Erythroblast (primary cell): ENCODE measurements at regions not wholly inside any gene's neighbourhood (a gene's known extent, or its start where the extent isn't known, plus 50 kb on each side); places are given as distances from the start of the nearest gene placed in this dataset.
"Not testable (repeated sequence)": the region's sequence is repeated elsewhere in the genome, so short reads cannot be mapped to it uniquely, and the experiment has no call there.

ENCODE experiments used
- DNase-seq, 2 experiments: peaks; one replicate each; lab custom pipeline; 2025; lab: John Stamatoyannopoulos, UW
- GATA1 ChIP-seq: IDR thresholded peaks from 2 replicates; pipeline ENCODE4 v1.6.1; 2011; ENCODE audit warnings: low read depth, mild to moderate bottlenecking, control low read depth, low read length, moderate library complexity
- POLR2A ChIP-seq: IDR thresholded peaks from 2 replicates; pipeline ENCODE4 v1.6.1; 2011; ENCODE audit warnings: mild to moderate bottlenecking, low read length

DNA sequence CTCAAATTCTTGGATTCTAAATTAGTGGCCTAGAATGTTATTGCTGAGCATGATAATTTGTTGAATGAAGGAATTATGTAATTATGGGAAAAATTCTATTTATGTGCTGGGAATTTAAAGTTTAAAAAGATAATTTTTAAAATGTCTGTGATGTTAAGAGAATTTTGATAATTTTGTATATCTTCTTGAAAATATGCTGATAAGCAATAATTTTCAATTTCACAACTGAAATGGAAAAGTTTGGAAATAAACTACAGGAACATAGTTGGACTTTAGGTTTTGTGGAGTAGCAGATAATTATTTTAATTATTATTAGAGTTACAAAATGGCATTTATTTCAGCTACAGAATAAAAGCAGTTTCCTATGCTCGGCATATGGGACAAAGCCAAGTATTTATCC, 268.5 kb upstream of the TPK1 start:
- no peak for DNase-seq
- TF ChIP-seq GATA1, result no peak
- no peak for TF ChIP-seq POLR2A

DNA sequence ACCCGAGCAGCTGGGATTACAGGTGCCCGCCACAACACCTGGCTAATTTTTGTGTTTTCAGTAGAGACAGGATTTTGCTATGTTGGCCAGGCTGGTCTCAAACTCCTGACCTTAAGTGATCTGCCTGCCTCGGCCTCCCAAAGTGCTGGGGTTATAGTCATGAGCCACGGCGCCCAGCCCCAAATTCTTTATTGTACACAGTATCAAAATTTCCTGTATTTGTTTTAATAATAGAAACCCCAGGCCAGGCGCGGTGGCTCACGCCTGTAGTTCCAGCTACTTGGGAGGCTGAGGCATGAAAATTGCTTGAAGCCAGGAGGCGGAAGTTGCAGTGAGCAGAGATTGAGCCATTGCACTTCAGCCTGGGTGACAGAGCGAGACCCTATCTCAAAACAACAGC, 266.3 kb upstream of the TPK1 start:
- not testable (repeated sequence) for DNase-seq

DNA sequence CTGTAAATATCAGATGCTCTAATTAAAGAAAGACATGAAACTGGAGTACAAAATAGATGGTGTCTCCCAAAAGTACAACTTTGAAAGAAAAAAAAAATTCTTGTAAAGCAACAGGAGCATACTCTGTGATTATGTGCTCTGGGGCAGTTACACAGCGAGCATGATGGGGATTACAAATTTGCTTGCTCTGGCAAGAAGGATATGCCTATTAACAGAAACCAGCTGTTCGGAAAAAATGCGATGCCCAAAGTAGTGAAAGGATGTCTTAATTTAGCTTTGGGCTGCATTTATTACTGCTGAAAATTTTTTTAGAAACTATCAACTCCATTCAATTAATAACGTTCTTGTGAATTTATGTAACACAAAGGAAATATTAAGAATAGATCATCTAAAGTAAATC, 256.9 kb upstream of the TPK1 start:
- DNase-seq, result no peak
- no peak for TF ChIP-seq POLR2A
- no peak for TF ChIP-seq GATA1

DNA sequence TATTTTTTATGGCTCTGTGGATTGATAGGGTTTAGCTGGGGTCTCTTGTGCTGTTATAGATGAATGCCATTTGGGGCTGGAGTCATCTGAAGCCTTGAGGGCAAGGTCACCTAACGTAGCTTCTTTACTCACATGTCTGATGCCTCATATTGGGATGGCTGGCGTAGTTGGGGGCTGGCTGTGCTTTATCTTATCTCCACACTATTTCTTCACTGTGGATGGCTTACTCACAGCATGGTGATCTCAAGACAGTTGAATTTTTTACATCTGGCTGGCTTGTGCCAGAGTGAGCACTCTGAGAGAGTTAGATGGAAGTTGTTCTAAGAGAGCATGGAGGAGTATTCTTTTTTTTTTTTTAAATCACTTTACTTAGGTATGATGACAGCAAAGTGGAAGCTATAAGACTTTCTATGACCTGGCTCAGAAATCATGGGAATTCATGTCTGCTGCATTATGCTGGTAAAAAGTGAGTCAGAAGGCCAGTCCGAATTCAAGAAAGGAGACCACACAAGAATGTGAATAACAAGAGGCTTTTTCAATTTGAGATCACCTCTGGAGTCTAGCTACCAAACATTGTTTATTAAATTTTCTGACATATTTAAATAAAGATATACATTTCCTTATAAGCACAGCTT, 252.4 kb upstream of the TPK1 start:
- DNase-seq, result no peak

DNA sequence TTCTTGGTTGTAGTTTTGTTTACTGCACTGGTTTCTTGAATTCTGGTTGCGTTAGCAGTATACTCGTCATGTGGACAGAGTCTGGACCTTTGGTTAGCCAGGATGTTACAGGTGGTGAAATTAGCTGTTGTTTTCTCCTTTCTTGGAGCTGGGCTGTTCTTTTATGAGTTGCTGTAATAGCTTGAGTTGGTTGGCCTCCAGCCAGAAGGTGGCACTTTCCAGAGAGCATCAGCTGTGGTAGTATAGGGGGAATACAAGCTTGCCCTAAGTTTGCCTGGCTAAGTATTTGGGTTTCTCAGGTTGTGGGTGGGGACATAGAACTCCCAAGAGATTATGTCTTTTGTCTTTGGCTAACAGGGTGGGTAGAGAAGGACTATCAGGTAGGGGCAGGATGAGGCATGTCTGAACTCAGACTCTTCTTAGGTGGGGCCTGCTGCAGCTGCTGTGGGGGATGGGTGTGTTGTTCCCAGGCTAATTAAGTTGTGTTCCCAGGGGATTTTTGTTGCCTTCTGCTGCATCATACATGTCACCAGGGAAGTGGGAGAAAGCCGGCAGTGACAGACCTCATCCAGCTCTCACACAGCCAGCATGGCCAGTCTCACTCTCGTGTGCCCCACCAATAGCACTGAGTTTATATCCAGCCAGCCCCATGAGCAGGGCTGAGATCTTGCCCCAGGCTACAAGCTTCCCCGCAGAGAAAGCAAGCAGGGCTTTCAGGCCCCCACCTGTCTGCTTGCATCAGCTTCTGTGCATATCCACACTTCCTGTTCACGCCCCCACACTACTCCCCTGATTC, 246.7 kb upstream of the TPK1 start:
- no peak for TF ChIP-seq GATA1
- no peak for TF ChIP-seq POLR2A
- no peak for DNase-seq

More for the DNA sequence above, 252.4 kb upstream of the TPK1 start:
- TF ChIP-seq GATA1 (no peak), POLR2A (no peak)

DNA sequence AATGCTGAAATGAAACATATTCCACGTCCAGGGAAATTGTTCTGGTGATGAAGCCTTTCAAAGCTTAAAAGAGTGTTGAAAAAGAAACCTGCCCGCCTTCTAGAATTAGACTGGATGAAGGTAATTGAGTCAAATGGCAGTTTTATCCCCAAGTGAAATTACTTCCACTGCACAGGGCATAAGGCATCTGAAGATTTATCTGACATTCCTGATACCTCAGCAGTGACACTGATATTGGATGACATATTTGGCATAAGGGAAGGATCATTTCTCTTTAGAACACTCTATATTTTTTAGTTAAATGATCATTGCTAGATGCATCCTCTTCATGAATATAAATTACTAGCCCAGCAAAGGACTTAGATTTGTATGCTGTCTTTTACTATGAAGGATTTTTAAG, 229.6 kb upstream of the TPK1 start:
- DNase-seq, result no peak
- TF ChIP-seq POLR2A, result no peak
- TF ChIP-seq GATA1, result no peak

DNA sequence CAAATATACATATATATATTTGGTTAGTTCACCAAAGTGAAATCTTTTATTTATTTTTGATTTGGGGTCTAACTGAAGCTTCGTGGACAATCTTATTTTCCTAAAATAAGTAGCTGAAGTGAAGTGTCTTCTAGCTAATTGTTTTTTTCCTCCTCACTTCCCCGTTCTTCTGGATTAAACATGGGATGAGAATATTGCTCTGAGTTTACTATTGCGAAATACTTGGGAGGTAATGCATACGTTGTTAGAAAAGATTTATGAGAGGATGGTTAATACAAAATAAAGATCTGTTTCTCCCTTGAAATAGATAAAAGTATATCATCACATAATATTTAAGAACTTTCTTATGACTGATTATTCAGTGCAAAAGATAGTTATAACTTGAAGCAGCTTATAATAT, 228.3 kb upstream of the TPK1 start:
- no peak for TF ChIP-seq GATA1
- no peak for TF ChIP-seq POLR2A
- no peak for DNase-seq

DNA sequence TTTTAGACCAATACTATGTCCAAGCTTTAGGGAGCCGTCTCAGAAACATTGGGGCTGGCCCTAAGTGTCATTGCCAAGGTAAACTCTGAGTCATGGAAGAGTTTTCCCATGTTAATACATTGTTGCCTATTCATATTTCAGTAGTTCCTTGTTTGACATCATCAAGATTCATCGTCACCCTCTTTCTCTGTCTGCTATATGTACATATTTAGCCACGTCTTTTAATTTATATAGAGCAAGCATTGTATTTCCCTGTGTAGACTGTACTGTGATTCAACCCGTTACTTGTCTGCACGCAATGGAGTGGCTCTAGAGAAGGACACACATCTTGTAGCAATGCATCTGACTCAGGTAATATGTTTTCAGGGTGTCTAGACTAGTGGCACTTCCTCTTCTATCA, 217.9 kb upstream of the TPK1 start:
- TF ChIP-seq POLR2A (no peak), GATA1 (no peak)
- no peak for DNase-seq

DNA sequence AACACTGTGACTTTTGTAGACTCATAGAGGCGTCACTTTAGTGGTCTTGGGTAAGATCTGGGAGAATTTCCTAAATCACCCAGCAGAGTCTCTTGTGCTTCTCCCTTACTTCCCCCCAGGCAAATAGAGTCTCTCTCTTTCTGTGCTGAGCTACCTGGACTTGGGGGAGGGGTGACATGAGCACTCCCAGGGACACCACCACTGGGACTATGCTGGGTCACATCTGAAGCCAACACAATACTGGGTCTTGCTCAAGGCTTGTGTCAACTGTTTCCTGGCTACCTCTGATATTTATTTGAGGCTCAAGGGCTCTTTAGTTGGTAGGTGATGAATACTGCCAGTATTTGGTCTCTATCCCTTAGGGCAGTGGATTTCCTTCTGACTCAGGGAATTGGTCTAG, 214.6 kb upstream of the TPK1 start:
- TF ChIP-seq GATA1 (no peak), POLR2A (no peak)
- DNase-seq, result no peak

DNA sequence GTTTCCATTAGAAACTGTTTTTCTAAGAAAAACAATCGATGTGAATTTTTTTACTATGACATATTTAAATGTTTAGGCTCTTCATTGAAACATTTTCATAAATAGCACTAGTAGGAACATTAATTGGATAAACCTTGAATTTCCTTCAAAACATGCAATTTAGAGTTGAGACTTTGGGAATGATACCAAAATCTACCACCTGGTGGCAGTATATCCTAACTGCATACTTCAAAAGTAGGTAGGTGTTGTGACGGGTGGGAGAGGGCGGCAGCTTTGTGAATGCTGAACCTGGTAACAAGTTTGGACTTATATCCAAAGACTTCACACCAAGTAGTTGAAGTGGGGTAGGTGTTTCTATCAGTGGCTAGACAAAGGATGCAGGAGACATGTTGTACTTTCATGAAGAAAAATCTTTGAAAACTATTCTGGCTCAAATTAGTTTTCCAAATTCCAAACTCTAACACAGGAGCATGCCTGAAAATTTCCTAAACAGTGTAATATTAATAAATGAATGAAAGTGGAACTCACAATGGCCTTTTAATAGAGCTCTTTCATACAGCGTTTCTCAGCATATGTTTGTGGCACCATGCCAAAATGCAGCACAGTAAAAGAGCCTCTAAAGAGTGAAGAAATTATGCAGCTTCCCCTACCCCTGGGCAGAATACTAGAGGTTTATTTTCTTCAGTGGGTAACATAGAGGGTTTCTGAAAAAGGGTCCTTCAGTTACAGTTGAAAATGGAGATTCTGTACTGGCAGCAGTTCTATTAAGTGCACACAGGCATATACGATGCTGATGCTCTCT, 201.0 kb upstream of the TPK1 start:
- TF ChIP-seq POLR2A, result no peak
- TF ChIP-seq GATA1, result no peak
- peak; percentile 39 to 68 for DNase-seq

DNA sequence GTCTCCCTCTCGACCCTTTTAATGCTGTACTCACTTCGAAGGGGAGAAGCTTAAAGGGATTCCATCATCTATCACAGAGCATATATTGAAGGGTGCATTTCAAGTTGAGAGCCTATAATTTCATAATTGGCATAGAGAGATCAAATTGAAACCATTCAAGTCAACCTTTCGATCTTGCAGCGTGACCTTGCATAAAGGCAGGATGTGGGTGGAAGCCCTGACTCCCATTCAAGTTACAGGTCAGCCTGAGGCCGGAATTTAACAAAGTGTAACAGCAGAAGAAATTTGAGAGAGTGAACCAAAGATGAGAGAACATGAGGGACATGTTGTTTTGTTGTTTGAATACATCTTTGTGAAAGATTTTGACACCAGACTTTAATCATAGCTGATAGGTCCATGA, 195.3 kb upstream of the TPK1 start:
- TF ChIP-seq POLR2A, result no peak
- no peak for TF ChIP-seq GATA1
- DNase-seq, result no peak

DNA sequence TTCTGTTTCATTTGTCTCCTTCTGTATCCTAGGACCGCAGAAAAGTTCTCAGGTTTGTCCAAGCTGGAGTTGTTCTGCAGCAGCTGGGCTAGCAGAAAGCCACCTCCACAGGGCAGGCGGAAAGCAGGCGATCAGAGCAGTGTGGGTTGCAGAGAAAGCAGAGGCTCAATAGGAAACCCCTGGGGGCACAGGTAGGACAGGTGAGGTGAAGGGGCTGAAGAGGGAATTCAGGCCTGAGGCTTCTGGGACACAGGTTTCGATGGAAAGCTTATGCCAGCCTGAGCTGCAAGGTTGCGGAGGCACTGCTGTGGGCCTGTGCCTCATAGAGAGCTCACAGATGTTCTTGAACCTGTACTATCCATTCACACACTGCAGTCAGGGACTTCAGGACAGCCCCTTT, 194.9 kb upstream of the TPK1 start:
- TF ChIP-seq POLR2A (no peak), GATA1 (no peak)
- no peak for DNase-seq

DNA sequence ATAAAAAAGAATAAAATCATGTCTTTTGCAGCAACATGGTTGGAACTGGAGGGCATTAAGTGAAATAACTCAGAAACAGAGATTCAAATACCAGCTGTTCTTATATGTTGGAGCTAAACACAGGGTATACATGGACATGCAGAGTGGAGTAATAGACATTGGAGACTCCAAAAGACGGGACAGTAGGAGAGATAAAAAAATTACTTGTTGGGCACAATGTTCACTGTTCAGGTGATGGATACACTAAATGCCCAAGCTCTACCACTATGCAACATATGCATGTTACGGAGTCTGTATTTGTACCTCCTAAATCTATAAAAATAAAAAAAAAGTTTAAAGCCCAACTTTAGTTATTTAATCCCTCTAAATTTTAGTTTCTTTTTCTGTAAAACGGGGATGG, 184.6 kb upstream of the TPK1 start:
- TF ChIP-seq GATA1, result no peak
- TF ChIP-seq POLR2A, result no peak
- no peak for DNase-seq

DNA sequence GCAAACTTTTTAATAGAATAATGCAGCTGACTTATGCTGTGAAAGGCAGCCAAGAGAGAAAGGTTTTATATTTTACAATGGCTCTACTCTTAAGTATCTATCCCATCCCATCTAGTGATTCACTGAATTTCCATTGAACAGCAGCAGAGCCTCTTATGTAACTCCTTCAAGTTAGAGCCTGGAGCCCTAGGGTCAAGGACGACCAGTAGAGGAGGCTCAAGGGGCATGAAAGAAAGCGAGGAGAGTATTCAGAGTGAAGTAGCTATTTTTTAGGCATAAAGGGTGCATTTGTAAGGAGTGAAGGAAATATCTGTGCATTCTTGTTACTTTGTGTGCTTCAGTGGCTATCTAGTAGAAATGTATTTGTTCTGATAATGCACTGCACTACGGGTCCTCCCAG, 180.2 kb upstream of the TPK1 start:
- no peak for TF ChIP-seq GATA1
- TF ChIP-seq POLR2A, result no peak
- DNase-seq, result no peak

DNA sequence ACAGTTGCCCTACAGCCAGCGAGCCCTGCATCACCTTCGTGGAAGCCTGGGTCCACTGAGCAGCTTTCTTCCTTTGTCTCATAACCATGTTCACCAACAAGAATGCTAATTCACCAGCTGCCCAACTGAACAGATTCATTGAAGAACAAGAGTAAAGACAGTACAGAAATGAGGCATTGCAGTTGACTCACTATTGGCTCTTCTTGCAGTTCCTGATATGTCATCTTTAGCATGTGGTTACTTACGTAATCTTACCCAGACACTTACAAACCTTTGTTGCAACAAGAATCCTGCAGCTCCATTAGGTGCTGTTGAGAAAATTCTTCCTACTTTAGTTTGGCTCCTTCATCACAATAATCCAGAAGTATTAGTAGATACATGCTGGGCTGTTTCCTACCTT, 174.0 kb upstream of the TPK1 start:
- DNase-seq, result no peak

More for the DNA sequence above, 174.0 kb upstream of the TPK1 start:
- TF ChIP-seq POLR2A, result no peak
- TF ChIP-seq GATA1, result no peak
